H1 (cell line): ENCODE measurements at regions not wholly inside any gene's neighbourhood (a gene's known extent, or its start where the extent isn't known, plus 50 kb on each side); places are given as distances from the start of the nearest gene placed in this dataset.

Source experiments
- JUND ChIP-seq: IDR thresholded peaks from 2 replicates; pipeline ENCODE4 v1.6.1; 2011; ENCODE audit warnings: mild to moderate bottlenecking, improper control_type of control experiment, low read length
- SRF ChIP-seq: IDR thresholded peaks from 2 replicates; pipeline ENCODE4 v1.6.1; 2011; ENCODE audit warnings: mild to moderate bottlenecking, low read depth, low read length, moderate library complexity

DNA sequence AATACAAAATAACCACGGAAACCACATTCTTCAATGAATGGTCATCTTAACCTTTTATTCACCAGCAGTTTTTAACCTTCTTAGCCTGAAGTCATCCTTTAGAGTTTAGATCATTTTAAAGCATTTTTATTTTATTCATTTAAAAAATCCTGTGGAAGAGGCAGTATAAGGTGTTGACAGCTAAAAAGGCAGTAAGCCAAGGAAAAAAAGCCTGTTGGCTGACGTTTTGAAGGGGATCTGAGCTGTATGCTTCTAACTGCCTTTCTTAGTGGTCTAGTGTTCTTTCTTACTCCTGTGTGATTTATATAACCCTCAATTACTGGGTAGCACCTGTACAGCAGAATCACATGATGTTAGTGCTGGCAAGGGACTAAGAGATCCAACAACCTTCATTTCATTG is 438.3 kb upstream of the SEL1L start (continued):
- TF ChIP-seq JUND: no peak
- no peak for TF ChIP-seq SRF
